HEK293 (cell line): ENCODE measurements at regions not wholly inside any gene's neighbourhood (a gene's known extent, or its start where the extent isn't known, plus 50 kb on each side); places are given as distances from the start of the nearest gene placed in this dataset.
A peak's percentile ranks its signal among the peaks of the same experiment; 100 is the strongest.
"Not testable (repeated sequence)": the region's sequence is repeated elsewhere in the genome, so short reads cannot be mapped to it uniquely, and the experiment has no call there.

ENCODE experiments used
- CTCF ChIA-PET: fragments of 350-600 bp; formaldehyde crosslinking; extraction: SDS; loops from one replicate; lab custom pipeline; 2021; ENCODE audit warnings: antibody characterized with exemption; lab: Yijun Ruan, JAX
- POLR2A ChIA-PET: fragments of 300-600 bp; formaldehyde crosslinking; extraction: SDS; loops from one replicate; lab custom pipeline; 2020; ENCODE audit warnings: antibody characterized with exemption, inconsistent platforms; lab: Yijun Ruan, JAX
- H3K27ac ChIP-seq: fragments of 200-500 bp; sonication (Bioruptor generic); 2 replicates; pipeline ENCODE4 v1.5.1; 2014; ENCODE audit warnings: low read depth, low read length, control low read depth, inconsistent platforms; ENCODE audit errors: extremely low read depth
- H3K36me3 ChIP-seq, 2 experiments: fragments of 200-500 bp in 1 of 2; sonication (Bioruptor generic) in 1 of 2; 1 replicate in 1 of 2; 2 replicates in 1 of 2; pipeline ENCODE4 v1.5.1; 2014 to 2017; ENCODE audit warnings: inconsistent platforms in 2 of 2, low read length in 2 of 2; ENCODE audit not compliant: control insufficient read depth in 2 of 2, insufficient read depth in 1 of 2
- H3K4me1 ChIP-seq: fragments of 200-500 bp; sonication (Bioruptor generic); 2 replicates; pipeline ENCODE4 v1.5.1; 2014; ENCODE audit warnings: mild to moderate bottlenecking, low read length, inconsistent platforms; ENCODE audit not compliant: control insufficient read depth, insufficient read depth
- H3K4me3 ChIP-seq: 2 replicates; pipeline ENCODE4 v1.5.1; 2011; ENCODE audit warnings: low read depth, mild to moderate bottlenecking, control low read depth, low read length, moderate library complexity
- H3K9me3 ChIP-seq: fragments of 200-500 bp; sonication (Bioruptor generic); 2 replicates; pipeline ENCODE4 v1.5.1; 2014; ENCODE audit warnings: low read depth, low read length, inconsistent platforms; ENCODE audit not compliant: control insufficient read depth, insufficient read depth
- EGR2 ChIP-seq: fragments of 450-650 bp; formaldehyde crosslinking; IDR thresholded peaks from 2 replicates; pipeline ENCODE4 v1.5.1; 2016; ENCODE audit warnings: low read depth, missing biosample characterization, missing genetic modification characterization
- GFI1B ChIP-seq: fragments of 450-650 bp; formaldehyde crosslinking; IDR thresholded peaks from 2 replicates; pipeline ENCODE4 v1.5.1; 2016; ENCODE audit warnings: missing biosample characterization, missing genetic modification characterization
- HOXC10 ChIP-seq: sonication (generic); formaldehyde crosslinking; IDR thresholded peaks from 2 replicates; pipeline ENCODE4 v1.8.1; 2023; ENCODE audit warnings: mild to moderate bottlenecking, missing genetic modification reagents
- KLF1 ChIP-seq: fragments of 450-650 bp; formaldehyde crosslinking; IDR thresholded peaks from 2 replicates; pipeline ENCODE4 v1.5.1; 2016; ENCODE audit warnings: missing biosample characterization, missing genetic modification characterization
- KLF16 ChIP-seq: fragments of 450-650 bp; formaldehyde crosslinking; IDR thresholded peaks from 2 replicates; pipeline ENCODE4 v1.5.1; 2017; ENCODE audit warnings: missing biosample characterization, missing genetic modification characterization
- OVOL3 ChIP-seq: fragments of 450-650 bp; formaldehyde crosslinking; IDR thresholded peaks from 2 replicates; pipeline ENCODE4 v1.5.1; 2016; ENCODE audit warnings: missing biosample characterization, missing genetic modification characterization
- PRDM1 ChIP-seq: fragments of 450-650 bp; formaldehyde crosslinking; IDR thresholded peaks from 2 replicates; pipeline ENCODE4; 2016; ENCODE audit warnings: missing biosample characterization, missing genetic modification characterization
- ZFHX2 ChIP-seq: fragments of 450-650 bp; formaldehyde crosslinking; conservative IDR thresholded peaks from 2 replicates; pipeline ENCODE4 v1.5.1; 2016; ENCODE audit warnings: missing biosample characterization, missing genetic modification characterization
- ZNF184 ChIP-seq: fragments of 450-650 bp; IDR thresholded peaks from 2 replicates; pipeline ENCODE4 v1.5.1; 2018; ENCODE audit warnings: missing biosample characterization, mild to moderate bottlenecking, missing genetic modification characterization
- ZNF214 ChIP-seq: fragments of 450-650 bp; formaldehyde crosslinking; IDR thresholded peaks from 2 replicates; pipeline ENCODE4 v1.5.1; 2017; ENCODE audit warnings: missing biosample characterization, mild to moderate bottlenecking, missing genetic modification characterization, borderline replicate concordance
- ZNF571 ChIP-seq: fragments of 450-650 bp; formaldehyde crosslinking; IDR thresholded peaks from 2 replicates; pipeline ENCODE4 v1.5.0; 2017; ENCODE audit warnings: missing biosample characterization, missing genetic modification characterization
- ZSCAN16 ChIP-seq: fragments of 450-650 bp; formaldehyde crosslinking; IDR thresholded peaks from 2 replicates; pipeline ENCODE4 v1.5.1; 2016; ENCODE audit warnings: missing biosample characterization, missing genetic modification characterization
- TF ChIP-seq, protein P1 (sequence below): fragments of 450-650 bp; IDR thresholded peaks from 2 replicates; pipeline ENCODE4 v1.5.1; 2018; ENCODE audit warnings: missing biosample characterization, missing genetic modification characterization
- TF ChIP-seq, protein P2 (sequence below): fragments of 450-650 bp; formaldehyde crosslinking; IDR thresholded peaks from 2 replicates; pipeline ENCODE4; 2016; ENCODE audit warnings: missing biosample characterization, missing genetic modification characterization
- TF ChIP-seq, protein P3 (sequence below): fragments of 450-650 bp; formaldehyde crosslinking; conservative IDR thresholded peaks from 2 replicates; pipeline ENCODE4 v1.5.1; 2016; ENCODE audit warnings: low read depth, missing biosample characterization, missing genetic modification characterization
- TF ChIP-seq, protein P4 (sequence below): fragments of 450-650 bp; formaldehyde crosslinking; IDR thresholded peaks from 2 replicates; pipeline ENCODE4 v1.5.0; 2017; ENCODE audit warnings: missing biosample characterization, missing genetic modification characterization, borderline replicate concordance
- TF ChIP-seq, protein P5 (sequence below): fragments of 450-650 bp; formaldehyde crosslinking; IDR thresholded peaks from 2 replicates; pipeline ENCODE4 v1.5.1; 2016; ENCODE audit warnings: missing biosample characterization, missing genetic modification characterization, low read depth

GRCh38 chr12:131271724-131272123 is 318.0 kb downstream of the ADGRD1 start:
- no peak overlapping the region for H3K27ac ChIP-seq
- H3K4me3 ChIP-seq: no peak overlapping the region
- TF ChIP-seq, protein P1, sequence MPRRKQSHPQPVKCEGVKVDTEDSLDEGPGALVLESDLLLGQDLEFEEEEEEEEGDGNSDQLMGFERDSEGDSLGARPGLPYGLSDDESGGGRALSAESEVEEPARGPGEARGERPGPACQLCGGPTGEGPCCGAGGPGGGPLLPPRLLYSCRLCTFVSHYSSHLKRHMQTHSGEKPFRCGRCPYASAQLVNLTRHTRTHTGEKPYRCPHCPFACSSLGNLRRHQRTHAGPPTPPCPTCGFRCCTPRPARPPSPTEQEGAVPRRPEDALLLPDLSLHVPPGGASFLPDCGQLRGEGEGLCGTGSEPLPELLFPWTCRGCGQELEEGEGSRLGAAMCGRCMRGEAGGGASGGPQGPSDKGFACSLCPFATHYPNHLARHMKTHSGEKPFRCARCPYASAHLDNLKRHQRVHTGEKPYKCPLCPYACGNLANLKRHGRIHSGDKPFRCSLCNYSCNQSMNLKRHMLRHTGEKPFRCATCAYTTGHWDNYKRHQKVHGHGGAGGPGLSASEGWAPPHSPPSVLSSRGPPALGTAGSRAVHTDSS: peak; percentile 96
- peak; percentile 84; the same call in 1 of the 2 replicates for TF ChIP-seq ZNF571 (tag by site-specific recombination)
- TF ChIP-seq, protein P2, sequence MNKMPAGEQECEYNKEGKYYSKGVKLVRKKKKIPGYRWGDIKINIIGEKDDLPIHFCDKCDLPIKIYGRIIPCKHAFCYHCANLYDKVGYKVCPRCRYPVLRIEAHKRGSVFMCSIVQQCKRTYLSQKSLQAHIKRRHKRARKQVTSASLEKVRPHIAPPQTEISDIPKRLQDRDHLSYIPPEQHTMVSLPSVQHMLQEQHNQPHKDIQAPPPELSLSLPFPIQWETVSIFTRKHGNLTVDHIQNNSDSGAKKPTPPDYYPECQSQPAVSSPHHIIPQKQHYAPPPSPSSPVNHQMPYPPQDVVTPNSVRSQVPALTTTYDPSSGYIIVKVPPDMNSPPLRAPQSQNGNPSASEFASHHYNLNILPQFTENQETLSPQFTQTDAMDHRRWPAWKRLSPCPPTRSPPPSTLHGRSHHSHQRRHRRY (tag by site-specific recombination): peak; percentile 56; the same call in 1 of the 2 replicates
- TF ChIP-seq ZSCAN16: no peak
- TF ChIP-seq, protein P3, sequence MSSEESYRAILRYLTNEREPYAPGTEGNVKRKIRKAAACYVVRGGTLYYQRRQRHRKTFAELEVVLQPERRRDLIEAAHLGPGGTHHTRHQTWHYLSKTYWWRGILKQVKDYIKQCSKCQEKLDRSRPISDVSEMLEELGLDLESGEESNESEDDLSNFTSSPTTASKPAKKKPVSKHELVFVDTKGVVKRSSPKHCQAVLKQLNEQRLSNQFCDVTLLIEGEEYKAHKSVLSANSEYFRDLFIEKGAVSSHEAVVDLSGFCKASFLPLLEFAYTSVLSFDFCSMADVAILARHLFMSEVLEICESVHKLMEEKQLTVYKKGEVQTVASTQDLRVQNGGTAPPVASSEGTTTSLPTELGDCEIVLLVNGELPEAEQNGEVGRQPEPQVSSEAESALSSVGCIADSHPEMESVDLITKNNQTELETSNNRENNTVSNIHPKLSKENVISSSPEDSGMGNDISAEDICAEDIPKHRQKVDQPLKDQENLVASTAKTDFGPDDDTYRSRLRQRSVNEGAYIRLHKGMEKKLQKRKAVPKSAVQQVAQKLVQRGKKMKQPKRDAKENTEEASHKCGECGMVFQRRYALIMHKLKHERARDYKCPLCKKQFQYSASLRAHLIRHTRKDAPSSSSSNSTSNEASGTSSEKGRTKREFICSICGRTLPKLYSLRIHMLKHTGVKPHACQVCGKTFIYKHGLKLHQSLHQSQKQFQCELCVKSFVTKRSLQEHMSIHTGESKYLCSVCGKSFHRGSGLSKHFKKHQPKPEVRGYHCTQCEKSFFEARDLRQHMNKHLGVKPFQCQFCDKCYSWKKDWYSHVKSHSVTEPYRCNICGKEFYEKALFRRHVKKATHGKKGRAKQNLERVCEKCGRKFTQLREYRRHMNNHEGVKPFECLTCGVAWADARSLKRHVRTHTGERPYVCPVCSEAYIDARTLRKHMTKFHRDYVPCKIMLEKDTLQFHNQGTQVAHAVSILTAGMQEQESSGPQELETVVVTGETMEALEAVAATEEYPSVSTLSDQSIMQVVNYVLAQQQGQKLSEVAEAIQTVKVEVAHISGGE: no peak
- 0 out of 2 replicates have a peak, but pooled peaks have one; percentile 13 for TF ChIP-seq OVOL3 (tag by site-specific recombination)
- TF ChIP-seq, protein P4, sequence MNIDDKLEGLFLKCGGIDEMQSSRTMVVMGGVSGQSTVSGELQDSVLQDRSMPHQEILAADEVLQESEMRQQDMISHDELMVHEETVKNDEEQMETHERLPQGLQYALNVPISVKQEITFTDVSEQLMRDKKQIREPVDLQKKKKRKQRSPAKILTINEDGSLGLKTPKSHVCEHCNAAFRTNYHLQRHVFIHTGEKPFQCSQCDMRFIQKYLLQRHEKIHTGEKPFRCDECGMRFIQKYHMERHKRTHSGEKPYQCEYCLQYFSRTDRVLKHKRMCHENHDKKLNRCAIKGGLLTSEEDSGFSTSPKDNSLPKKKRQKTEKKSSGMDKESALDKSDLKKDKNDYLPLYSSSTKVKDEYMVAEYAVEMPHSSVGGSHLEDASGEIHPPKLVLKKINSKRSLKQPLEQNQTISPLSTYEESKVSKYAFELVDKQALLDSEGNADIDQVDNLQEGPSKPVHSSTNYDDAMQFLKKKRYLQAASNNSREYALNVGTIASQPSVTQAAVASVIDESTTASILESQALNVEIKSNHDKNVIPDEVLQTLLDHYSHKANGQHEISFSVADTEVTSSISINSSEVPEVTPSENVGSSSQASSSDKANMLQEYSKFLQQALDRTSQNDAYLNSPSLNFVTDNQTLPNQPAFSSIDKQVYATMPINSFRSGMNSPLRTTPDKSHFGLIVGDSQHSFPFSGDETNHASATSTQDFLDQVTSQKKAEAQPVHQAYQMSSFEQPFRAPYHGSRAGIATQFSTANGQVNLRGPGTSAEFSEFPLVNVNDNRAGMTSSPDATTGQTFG: peak; percentile 57; the same call in 1 of the 2 replicates
- TF ChIP-seq, protein P5, sequence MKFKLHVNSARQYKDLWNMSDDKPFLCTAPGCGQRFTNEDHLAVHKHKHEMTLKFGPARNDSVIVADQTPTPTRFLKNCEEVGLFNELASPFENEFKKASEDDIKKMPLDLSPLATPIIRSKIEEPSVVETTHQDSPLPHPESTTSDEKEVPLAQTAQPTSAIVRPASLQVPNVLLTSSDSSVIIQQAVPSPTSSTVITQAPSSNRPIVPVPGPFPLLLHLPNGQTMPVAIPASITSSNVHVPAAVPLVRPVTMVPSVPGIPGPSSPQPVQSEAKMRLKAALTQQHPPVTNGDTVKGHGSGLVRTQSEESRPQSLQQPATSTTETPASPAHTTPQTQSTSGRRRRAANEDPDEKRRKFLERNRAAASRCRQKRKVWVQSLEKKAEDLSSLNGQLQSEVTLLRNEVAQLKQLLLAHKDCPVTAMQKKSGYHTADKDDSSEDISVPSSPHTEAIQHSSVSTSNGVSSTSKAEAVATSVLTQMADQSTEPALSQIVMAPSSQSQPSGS (tag by site-specific recombination): peak; percentile 57; the same call in 1 of the 2 replicates
- TF ChIP-seq ZNF184: no peak
- no peaks in the 10 kb centered on the region for H3K4me1 ChIP-seq
- ChIA-PET POLR2A (no interaction called here), CTCF (no interaction called here)
- H3K9me3 ChIP-seq: no peaks in the 10 kb centered on the region
- no peaks in the 10 kb centered on the region for H3K36me3 ChIP-seq

- CTCF ChIA-PET, H3K4me3 ChIP-seq, POLR2A ChIA-PET, H3K4me1 ChIP-seq, H3K27ac ChIP-seq, H3K36me3 ChIP-seq, H3K9me3 ChIP-seq: not testable (repeated sequence)
These were observed 318.6 kb downstream of the ADGRD1 start for GRCh38 chr12:131272283-131272814.

GRCh38 chr12:131273291-131273845 is 319.7 kb downstream of the ADGRD1 start:
- ChIA-PET CTCF (no interaction called here), POLR2A (no interaction called here)
- TF ChIP-seq EGR2 (tag by site-specific recombination) (peak; percentile 72; the same call in 1 of the 2 replicates), KLF1 (peak; percentile 64), GFI1B (tag by site-specific recombination) (no peak), ZNF214 (no peak), KLF16 (tag by site-specific recombination) (no peak), PRDM1 (no peak), ZFHX2 (tag by site-specific recombination) (peak; percentile 68), HOXC10 (CRISPR knock-in tag) (no peak)
- H3K4me3 ChIP-seq: no peak overlapping the region
- no peaks in the 10 kb centered on the region for H3K9me3 ChIP-seq
- H3K4me1 ChIP-seq: no peaks in the 10 kb centered on the region
- H3K36me3 ChIP-seq: no peaks in the 10 kb centered on the region
- H3K27ac ChIP-seq: no peak overlapping the region
